ENCODE measurements at regions not wholly inside any gene's neighbourhood (a gene's known extent, or its start where the extent isn't known, plus 50 kb on each side); places are given as distances from the start of the nearest gene placed in this dataset.

DNA sequence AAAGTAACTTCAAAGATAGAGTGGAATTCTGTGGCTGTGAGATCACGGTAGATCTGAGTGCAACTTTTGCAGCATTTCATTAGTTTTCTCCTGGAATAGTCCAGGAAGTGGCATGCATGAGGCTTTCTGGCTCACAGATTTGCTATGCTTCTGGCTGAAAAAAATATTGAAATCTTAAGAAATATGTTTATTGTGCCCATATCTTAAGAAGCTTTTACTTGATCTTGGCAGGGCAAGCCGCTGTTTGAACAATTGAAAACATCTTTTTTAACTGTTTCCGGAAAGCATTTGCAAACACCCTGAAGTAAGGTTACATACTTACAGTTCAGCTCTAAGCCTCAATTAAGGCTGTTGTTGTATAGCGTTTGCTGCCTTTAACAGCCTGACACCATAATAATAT, 135.7 kb upstream of the GDNF start:
- H3K4me1 ChIP-seq: no peaks in the 10 kb centered on the region
- H3K9me3 ChIP-seq: no peaks in the 10 kb centered on the region
- no peak overlapping the region for H3K4me3 ChIP-seq
- DNase-seq: no peak
- no peak overlapping the region for H3K27ac ChIP-seq
- H3K27me3 ChIP-seq: no peaks in the 10 kb centered on the region
- no peak for TF ChIP-seq POLR2A (IDR thresholded peaks at IDR 0.05)
- intact Hi-C loops (cut with DNase I): no loop called here
- no peaks in the 10 kb centered on the region for H3K36me3 ChIP-seq
- 40 to 62% methylated on average over 4 of the region's 4 CpGs for WGBS, 2 donors

DNA sequence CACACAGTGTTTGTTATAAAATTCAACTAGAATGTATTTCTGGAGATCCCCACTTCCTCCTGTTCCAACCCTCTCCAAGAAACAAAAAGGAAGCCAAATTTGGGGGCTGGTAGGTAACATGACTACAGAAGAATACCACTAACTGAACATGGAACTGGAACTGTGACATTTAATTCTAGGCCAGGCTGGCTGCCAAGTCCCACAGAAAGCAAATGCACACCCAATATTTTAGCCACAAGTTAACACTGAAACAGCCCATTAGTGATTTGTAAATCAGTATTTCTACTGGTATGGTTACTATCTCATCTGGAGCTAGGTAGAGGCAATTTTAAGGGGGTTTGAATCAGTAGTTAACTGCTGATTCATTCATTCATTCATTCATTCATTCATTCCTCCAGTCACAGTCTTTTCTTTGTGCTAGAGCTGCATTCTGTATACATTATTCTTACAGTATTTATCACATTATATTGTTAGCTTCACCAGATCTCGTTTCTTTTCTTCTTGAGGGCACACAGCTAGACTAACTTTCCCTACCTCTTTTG, 131.7 kb upstream of the GDNF start:
- WGBS, 2 donors: 52 to 75% methylated on average over 1 of the region's 1 CpG
- DNase-seq: no peak
- no peak overlapping the region for H3K27ac ChIP-seq
- no peaks in the 10 kb centered on the region for H3K9me3 ChIP-seq
- H3K4me3 ChIP-seq: no peak overlapping the region
- no peaks in the 10 kb centered on the region for H3K27me3 ChIP-seq
- TF ChIP-seq, protein P1, sequence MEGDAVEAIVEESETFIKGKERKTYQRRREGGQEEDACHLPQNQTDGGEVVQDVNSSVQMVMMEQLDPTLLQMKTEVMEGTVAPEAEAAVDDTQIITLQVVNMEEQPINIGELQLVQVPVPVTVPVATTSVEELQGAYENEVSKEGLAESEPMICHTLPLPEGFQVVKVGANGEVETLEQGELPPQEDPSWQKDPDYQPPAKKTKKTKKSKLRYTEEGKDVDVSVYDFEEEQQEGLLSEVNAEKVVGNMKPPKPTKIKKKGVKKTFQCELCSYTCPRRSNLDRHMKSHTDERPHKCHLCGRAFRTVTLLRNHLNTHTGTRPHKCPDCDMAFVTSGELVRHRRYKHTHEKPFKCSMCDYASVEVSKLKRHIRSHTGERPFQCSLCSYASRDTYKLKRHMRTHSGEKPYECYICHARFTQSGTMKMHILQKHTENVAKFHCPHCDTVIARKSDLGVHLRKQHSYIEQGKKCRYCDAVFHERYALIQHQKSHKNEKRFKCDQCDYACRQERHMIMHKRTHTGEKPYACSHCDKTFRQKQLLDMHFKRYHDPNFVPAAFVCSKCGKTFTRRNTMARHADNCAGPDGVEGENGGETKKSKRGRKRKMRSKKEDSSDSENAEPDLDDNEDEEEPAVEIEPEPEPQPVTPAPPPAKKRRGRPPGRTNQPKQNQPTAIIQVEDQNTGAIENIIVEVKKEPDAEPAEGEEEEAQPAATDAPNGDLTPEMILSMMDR (IDR thresholded peaks at IDR 0.05): no peak
- TF ChIP-seq POLR2A (IDR thresholded peaks at IDR 0.05): no peak
- no peaks in the 10 kb centered on the region for H3K4me1 ChIP-seq
- intact Hi-C loops (cut with DNase I): no loop called here
- no peaks in the 10 kb centered on the region for H3K36me3 ChIP-seq

DNA sequence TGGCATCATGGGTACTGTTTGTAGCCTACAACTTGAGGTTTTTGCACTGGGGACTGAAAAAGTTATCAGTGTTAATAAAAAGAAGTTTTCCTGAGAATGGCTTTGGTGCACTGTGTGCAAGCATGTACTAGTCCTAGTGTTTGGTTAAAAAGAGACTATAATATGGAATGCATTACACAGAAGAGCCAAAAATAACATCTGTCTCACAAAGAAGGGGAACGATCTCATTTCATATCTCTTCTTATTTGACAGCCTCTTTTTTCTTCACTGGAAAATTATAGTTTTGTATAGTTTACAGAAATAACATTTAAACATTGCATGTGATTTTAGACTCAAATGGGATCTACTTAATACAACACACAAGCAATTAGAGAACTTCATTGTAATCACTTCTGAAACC, 127.0 kb upstream of the GDNF start:
- no peak overlapping the region for H3K4me3 ChIP-seq
- no peak for DNase-seq
- H3K27me3 ChIP-seq: no peaks in the 10 kb centered on the region
- H3K27ac ChIP-seq: no peak overlapping the region
- intact Hi-C loops (cut with DNase I): no loop called here
- TF ChIP-seq POLR2A (IDR thresholded peaks at IDR 0.05): no peak
- TF ChIP-seq, protein P1 (IDR thresholded peaks at IDR 0.05): no peak
- H3K9me3 ChIP-seq: no peaks in the 10 kb centered on the region
- no peaks in the 10 kb centered on the region for H3K36me3 ChIP-seq
- 10 to 25% methylated on average over 1 of the region's 1 CpG for WGBS, 2 donors
- peaks cover 0 to 7% (median 0%) of the 10 kb centered on the region in 3 donors for H3K4me1 ChIP-seq

DNA sequence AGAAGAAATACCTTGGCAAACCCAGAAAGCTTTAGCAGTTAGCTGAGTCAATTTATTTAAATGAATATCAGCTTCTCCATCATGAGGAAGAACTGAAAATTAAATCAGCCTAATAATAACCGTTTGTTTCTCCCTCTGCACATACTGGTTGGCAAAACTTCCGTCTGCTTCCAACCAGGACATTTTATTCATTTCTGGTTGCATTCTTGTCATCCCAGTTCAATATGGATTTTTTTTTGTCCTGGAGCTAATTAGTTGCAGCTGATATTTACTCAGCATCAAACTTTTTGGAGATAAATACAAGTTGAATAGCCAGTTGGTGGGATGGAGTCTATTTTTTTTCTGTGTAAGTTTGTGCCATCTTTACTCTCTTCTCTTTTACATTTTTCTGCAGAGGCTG, 126.5 kb upstream of the GDNF start:
- intact Hi-C loops (cut with DNase I): no loop called here
- no peak overlapping the region for H3K4me3 ChIP-seq
- no peak overlapping the region for H3K27ac ChIP-seq
- no peaks in the 10 kb centered on the region for H3K36me3 ChIP-seq
- H3K27me3 ChIP-seq: no peaks in the 10 kb centered on the region
- TF ChIP-seq POLR2A (IDR thresholded peaks at IDR 0.05): no peak
- TF ChIP-seq, protein P1 (IDR thresholded peaks at IDR 0.05): no peak
- H3K9me3 ChIP-seq: no peaks in the 10 kb centered on the region
- DNase-seq: no peak
- WGBS, 2 donors: 18 to 31% methylated on average over 2 of the region's 2 CpGs
- H3K4me1 ChIP-seq: peaks cover 0 to 7% (median 0%) of the 10 kb centered on the region in 3 donors

DNA sequence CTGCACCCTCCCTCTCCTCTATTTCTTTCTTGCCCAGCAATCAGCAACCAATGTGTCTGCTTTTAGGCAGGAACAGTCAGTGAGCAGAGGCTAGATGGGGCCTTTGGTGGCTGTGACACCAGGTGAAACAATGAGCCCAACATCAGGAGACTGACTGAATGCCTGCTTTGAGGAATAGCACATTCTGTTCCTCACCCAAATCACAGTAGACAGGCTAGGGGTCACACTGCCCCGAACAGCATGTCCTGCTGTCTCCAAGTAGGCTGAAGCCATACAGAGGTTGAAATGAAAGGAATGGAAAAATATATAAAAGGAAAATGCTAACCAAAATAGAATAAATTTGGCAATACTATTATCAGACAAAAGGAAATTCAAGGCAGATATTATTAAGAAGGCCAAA, 122.5 kb upstream of the GDNF start:
- Histone ChIP-seq H3K36me3 (no peaks in the 10 kb centered on the region), H3K27ac (no peak overlapping the region), H3K4me1 (peaks cover 0 to 7% (median 0%) of the 10 kb centered on the region in 3 donors), H3K27me3 (no peaks in the 10 kb centered on the region), H3K4me3 (no peak overlapping the region), H3K9me3 (peaks cover 0 to 16% (median 5%) of the 10 kb centered on the region in 3 donors)
- intact Hi-C loops (cut with DNase I): no loop called here
- no peak for TF ChIP-seq POLR2A (IDR thresholded peaks at IDR 0.05)
- TF ChIP-seq, protein P1 (IDR thresholded peaks at IDR 0.05): no peak
- DNase-seq: no peak
- 50 to 94% methylated on average over 1 of the region's 1 CpG for whole genome bisulfite sequencing, 2 donors

DNA sequence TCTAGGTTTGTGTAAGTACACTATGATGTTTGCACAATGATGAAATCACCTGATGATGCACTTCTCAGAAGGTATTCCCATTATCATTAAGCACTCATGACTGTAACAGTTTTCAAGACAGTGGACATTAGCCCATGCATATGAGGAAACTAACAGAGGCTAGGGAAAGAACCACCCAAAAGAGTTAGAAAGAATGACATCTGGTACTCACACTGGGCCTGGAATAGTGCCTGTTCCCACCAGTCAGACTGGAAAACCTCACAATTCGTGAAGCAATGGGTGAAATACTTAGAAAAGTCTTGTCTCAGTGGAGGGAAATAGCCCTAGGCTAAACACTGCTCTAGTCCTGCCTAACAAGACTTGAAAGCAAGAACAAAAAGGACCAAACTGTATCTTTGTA, 117.4 kb upstream of the GDNF start:
- WGBS, 2 donors: 23 to 80% methylated on average over 1 of the region's 1 CpG
- no peaks in the 10 kb centered on the region for H3K4me1 ChIP-seq
- H3K9me3 ChIP-seq: peaks cover 0 to 16% (median 5%) of the 10 kb centered on the region in 3 donors
- no peaks in the 10 kb centered on the region for H3K27me3 ChIP-seq
- H3K36me3 ChIP-seq: no peaks in the 10 kb centered on the region
- no peak for DNase-seq
- H3K4me3 ChIP-seq: no peak overlapping the region
- H3K27ac ChIP-seq: no peak overlapping the region
- intact Hi-C loops (cut with DNase I): no loop called here
- TF ChIP-seq, protein P1 (IDR thresholded peaks at IDR 0.05): no peak
- no peak for TF ChIP-seq POLR2A (IDR thresholded peaks at IDR 0.05)
